HS-27A (cell line): ENCODE measurements at regions not wholly inside any gene's neighbourhood (a gene's known extent, or its start where the extent isn't known, plus 50 kb on each side); places are given as distances from the start of the nearest gene placed in this dataset.
A peak's percentile ranks its signal among the peaks of the same experiment; 100 is the strongest.
"Not testable (repeated sequence)": the region's sequence is repeated elsewhere in the genome, so short reads cannot be mapped to it uniquely, and the experiment has no call there.

Experiments
- DNase-seq: peaks from one replicate; pipeline ENCODE4 v3.0.0-alpha.2; 2012; ENCODE audit warnings: low read depth, missing footprints

DNA sequence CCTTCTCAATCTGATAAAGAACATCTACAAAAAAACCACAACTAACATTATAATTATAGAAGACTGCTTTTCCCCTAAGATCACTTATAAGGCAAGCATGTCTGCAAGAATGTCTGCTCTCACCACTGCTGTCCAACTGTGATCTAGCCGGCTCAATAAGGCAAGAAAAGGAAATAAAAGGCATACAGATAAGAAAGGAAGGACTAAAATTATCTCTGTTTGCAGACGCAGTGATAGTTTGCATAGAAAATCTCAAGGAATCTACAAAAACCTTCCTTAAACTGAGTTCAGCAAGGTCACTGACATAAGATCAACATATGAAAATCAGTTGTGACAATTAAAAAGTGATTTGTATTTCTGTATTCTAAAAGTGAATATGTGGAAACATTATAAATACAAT is 138.0 kb upstream of the EGLN3 start:
- DNase-seq = no peak

DNA sequence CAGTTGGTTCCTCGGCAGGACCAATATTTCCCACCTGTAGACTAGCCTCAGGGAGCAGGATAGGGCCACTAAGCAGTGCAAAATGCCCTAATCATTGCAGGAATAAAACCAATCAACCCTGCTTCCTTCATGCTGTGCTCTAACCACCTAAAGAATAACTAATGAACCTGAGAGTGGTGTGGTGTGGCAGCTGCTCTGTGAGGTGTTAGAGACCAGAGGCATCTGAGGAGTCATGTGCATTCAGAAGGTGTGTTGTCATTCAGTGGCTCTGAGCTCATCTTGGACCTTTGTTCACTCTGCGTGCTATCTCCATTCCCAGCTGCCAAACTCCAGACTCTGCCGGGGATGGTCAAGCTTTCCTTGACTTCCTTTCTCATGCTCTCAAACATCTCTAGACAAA is 136.7 kb upstream of the EGLN3 start:
- DNase-seq = no peak

- no peak for DNase-seq
These were observed 135.4 kb upstream of the EGLN3 start for GRCh38 chr14:34086223-34086757.

GRCh38 chr14:34085695-34086094 is 134.8 kb upstream of the EGLN3 start:
- no peak for DNase-seq

- DNase-seq = peak; percentile 12
These were observed 130.8 kb upstream of the EGLN3 start for GRCh38 chr14:34081576-34082136.

- DNase-seq = no peak
These were observed 130.3 kb upstream of the EGLN3 start for GRCh38 chr14:34081101-34081575.

DNA sequence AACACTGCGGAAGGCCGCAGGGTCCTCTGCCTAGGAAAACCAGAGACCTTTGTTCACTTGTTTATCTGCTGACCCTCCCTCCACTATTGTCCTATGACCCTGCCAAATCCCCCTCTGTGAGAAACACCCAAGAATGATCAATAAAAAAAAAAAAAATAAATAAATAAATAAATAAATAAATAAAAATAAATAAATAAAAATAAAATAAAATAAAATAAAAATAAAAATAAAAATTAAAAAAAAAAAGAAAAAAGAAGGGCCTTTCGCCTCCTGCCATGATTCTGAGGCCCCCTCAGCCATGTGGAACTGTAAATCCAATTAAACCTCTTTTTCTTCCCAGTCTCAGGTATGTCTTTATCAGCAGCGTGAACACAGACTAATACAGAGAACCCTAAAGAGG is 128.8 kb upstream of the EGLN3 start:
- not testable (repeated sequence) for DNase-seq

- DNase-seq = no peak
These were observed 127.4 kb upstream of the EGLN3 start for GRCh38 chr14:34078117-34078743.

DNA sequence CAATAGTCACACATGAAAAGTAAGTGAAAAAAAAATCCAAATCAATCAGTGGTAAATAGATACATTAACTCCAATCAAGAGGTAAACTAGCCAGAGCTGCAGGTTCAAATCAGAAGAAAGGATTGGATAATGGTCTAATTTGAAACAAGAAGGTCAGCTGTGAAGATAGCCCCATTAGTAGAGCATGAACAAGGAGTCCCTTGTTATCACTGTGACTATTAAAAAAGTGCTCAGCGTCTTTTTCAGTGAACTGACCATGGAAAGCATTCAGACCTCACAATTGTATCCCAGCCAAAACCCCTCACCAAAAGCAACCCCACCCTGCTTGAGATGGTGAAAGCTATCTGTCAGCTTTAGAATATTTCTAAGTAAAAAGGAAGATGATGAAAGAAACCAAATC is 125.0 kb upstream of the EGLN3 start:
- DNase-seq = no peak

GRCh38 chr14:34075042-34075744 is 124.3 kb upstream of the EGLN3 start:
- DNase-seq = no peak

DNA sequence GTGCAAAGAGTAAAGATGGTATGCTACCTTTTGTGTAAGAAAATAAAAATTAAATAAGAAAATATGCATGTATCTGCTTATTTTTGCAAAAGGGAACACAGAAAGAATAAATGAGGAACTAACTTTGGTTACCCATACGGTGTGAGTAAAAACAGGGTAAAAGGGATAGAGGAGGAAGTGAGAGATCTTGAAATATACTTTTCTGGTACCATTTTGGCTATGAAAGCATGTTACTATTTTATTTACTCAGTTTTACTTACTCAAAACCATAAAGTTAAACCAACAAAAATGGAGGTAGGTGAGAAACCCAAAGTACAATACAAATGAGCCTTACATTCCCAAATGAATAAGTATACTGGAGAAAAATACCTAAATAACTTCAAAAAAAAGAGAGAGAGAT is 122.0 kb upstream of the EGLN3 start:
- DNase-seq = no peak

- DNase-seq = no peak
These were observed 121.5 kb upstream of the EGLN3 start for GRCh38 chr14:34072401-34072800.

- DNase-seq = no peak
These were observed 120.1 kb upstream of the EGLN3 start for GRCh38 chr14:34070917-34071407.

DNA sequence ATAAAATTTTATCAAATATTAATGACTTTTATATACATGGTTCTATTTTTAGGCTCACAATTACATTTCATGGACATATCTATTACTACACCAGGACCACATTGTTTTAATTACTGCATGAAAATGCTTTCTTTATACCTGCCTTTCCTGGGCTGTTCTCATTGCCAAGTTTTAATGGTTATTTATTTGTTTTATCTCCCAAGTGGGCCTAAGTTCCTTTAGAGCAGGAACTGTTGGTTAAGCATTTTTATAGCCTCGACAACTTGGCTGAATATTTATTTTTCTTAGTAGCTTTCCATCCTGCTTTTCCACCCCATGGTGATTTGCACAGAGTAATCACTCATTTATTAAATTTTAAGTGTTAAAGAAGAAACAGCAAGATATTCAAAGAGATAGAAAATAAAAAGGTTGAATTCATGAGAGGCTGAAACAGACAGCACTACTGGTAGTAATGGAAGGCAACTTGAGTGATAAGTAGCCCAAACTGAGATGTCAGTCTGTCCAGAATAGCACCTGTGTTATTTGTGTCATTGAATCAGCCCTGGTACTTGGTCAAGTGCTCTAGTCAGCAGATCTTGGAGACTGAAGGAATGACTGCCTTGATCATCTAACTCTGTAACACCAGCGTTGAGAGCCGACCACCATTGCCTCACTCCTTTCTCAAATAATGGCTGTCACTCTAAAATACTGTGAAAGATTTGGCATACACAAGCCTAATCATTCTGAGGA is 119.1 kb upstream of the EGLN3 start:
- DNase-seq = no peak

DNA sequence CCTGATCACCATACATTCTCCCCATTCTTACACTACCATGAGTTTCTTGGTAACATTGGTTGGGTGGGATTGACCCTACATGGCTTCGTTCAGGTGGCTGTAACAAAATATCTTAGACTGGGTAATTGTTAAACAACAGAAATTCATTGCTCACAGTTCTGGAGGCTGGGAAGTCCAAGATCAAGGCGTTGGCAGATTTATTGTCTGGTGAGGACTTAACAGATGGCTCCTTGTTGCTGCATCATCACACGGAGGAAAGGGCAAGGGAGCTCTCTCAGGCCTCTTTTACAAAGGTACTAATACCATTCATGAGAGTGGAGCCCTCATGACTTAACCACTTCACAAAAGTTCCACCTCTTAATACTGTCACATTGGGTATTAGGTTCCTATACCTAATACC is 116.7 kb upstream of the EGLN3 start:
- no peak for DNase-seq

DNA sequence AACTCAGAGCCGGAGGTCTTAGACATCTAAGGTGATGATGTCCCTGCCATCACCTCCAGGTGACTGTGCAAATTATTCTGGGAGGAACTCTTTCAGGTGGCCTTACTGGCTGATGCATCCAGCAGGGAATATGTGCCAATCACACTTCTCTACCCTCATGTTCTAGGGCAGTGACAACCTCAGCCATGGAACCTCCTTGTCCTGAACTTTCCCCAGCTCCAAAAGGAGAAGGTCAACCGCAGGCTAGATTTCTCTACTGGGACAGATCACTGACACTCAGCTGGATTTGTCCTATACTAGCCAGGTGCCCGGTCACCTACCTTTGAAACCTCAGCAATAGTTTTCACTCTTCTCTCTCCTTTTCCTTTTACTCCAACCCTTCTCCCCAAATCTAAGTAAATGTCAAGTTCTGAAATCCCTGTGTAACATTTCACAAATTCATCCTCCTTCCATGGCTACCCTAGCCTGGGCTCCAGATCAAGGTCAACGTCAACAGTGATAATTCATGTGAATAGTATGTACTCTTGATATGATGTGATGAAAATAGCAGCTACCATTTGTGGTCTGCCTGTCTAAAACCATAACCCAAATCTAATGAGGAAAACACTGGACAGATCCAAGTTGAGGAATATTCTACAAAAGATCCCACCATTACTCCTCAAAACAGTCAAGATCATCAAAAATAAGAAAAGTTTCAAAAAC is 115.0 kb upstream of the EGLN3 start:
- no peak for DNase-seq

DNA sequence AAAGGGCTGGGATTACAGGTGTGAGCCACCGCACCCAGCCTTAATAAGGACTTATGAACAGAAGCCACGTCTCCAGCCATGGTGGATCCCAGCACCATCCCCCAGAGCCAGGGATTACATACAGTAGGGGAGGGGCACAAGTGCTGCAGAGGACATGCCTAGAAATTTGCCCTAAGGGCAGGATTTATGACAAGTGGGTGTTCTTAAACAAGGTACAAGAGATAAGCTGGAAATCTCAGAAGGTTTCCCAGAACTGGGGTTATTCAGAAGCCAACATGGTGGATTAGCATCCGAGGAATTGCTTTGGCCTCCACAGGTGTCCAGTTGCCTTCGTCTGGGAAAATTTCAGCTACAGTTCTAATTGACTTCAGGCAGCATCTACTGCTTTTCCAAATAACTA is 114.4 kb upstream of the EGLN3 start:
- no peak for DNase-seq

DNA sequence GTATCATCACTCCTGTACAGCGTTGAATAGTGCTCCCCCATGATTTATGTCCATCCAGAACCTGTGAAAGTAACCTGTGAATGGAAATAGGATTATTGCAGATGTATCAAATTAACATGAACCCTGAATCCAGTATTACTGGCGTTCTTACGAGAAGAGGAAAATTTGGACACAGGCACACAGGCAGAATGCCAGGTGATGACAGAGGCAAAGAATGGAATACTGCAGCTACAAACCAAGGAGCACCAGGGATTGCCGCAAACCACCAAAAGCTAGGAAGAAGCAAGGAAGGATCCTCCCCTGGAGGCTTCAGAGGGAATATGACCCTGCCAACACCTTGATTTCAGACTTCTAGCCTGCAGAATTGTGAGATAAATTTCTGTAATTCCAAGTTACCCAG is 113.5 kb upstream of the EGLN3 start:
- no peak for DNase-seq

DNA sequence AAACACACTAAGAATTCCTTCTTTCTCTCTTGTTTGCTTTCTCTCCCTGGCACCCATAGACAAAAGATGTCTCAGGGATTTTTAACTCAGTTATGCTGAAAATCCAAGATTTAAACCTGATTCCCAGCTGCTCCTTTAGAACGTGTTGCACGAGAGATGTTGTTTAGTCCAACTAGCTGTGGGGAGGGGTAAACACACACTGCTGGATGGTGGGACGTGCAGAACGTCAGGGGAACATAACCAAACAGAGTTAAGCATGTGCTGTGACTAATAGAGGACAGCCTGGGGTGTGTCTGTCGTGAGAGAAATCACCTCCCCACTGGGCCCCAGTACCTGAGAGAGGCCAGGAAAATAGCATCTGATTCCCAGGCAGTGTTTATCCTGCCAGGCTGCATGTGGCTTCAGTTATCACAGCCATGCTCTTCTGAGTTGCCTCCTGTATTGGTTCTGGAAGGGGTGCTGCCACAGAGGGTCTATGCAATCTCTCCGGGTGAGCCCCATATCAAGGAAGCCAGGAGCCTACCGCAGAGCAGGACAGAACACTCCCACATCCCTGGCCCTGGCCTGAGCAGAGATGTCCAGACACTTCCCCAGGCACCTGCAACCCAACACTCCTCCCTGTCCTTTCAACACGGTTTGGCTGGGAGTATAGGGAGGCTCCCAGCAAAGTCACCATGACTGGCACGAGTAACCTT is 112.7 kb upstream of the EGLN3 start:
- DNase-seq = no peak

DNA sequence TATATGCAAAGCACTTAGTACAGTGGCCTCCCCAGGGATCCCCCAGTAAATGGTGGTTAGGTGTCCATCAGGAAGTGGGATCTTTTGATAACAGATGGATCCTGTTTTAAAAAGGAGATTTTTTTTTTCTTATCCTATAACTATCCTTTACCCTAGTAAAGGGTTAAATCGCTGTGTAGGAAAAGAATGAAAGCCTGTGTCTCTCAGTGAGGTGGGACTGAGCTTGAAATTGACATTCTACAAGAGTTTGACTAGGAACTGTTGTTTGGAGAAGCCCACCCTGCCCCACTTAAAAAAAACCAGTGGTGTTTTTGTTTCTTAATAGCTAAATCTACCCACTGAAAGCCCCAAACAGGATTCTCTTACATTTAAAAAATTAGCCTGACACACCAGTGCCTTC is 112.2 kb upstream of the EGLN3 start:
- DNase-seq = no peak

GRCh38 chr14:34062353-34062973 is 111.6 kb upstream of the EGLN3 start:
- DNase-seq = no peak
